Stomach (tissue), 4 donors: ENCODE measurements at regions not wholly inside any gene's neighbourhood (a gene's known extent, or its start where the extent isn't known, plus 50 kb on each side); places are given as distances from the start of the nearest gene placed in this dataset.

Source experiments
- EP300 ChIP-seq: sonication (generic); formaldehyde crosslinking; IDR thresholded peaks from one replicate; pipeline ENCODE4 v1.6.1; 2017; ENCODE audit warnings: antibody characterized with exemption
- POLR2A ChIP-seq, 4 donors: fragments of 450-650 bp; IDR thresholded peaks; one replicate each; pipeline ENCODE4 v1.6.1; 2016; ENCODE audit warnings: antibody characterized with exemption in 4 of 4, control low read depth in 2 of 4, mild to moderate bottlenecking in 1 of 4, moderate library complexity in 1 of 4
- POLR2AphosphoS5 ChIP-seq, 3 donors: sonication (generic); formaldehyde crosslinking; IDR thresholded peaks; one replicate each; pipeline ENCODE4 v1.6.1; 2016; ENCODE audit warnings: antibody characterized with exemption in 3 of 3
- TF ChIP-seq, protein P1 (sequence below), 7 experiments: fragments of 450-650 bp in 4 of 7; fragments of 200-600 bp in 3 of 7; sonication (generic) in 3 of 7; IDR thresholded peaks; one replicate each; pipeline ENCODE4 v1.5.1; 2016 to 2019; ENCODE audit warnings: antibody characterized with exemption in 7 of 7, control low read depth in 2 of 7, mild to moderate bottlenecking in 1 of 7

DNA sequence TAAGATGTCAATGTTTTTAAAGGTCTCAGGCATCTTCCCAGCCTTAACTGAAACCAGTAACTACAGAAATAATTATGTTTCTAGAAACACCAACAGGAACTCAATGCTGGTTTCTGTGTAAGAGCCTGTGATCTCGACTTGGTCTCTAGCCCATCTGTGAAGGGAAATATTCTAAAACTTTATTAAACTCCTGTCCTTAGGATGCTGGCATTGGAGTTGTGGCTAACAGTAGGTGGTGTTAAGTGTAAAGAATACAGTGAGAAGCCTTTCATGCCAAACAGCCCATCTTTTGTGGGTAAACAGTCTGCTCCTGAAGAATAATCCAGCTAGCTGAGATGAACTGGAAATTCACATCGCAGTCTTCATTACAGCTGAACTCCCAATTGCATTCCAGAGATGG is 133.2 kb downstream of the ADAMTS15 start:
- TF ChIP-seq EP300 (no peak), POLR2AphosphoS5 (IDR thresholded peaks at IDR 0.05) (no peak), POLR2A (IDR thresholded peaks at IDR 0.05) (no peak)
- TF ChIP-seq, protein P1, sequence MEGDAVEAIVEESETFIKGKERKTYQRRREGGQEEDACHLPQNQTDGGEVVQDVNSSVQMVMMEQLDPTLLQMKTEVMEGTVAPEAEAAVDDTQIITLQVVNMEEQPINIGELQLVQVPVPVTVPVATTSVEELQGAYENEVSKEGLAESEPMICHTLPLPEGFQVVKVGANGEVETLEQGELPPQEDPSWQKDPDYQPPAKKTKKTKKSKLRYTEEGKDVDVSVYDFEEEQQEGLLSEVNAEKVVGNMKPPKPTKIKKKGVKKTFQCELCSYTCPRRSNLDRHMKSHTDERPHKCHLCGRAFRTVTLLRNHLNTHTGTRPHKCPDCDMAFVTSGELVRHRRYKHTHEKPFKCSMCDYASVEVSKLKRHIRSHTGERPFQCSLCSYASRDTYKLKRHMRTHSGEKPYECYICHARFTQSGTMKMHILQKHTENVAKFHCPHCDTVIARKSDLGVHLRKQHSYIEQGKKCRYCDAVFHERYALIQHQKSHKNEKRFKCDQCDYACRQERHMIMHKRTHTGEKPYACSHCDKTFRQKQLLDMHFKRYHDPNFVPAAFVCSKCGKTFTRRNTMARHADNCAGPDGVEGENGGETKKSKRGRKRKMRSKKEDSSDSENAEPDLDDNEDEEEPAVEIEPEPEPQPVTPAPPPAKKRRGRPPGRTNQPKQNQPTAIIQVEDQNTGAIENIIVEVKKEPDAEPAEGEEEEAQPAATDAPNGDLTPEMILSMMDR (IDR thresholded peaks at IDR 0.05), result no peak
